CD4-positive, alpha-beta memory T cell (primary cell): ENCODE measurements at regions not wholly inside any gene's neighbourhood (a gene's known extent, or its start where the extent isn't known, plus 50 kb on each side); places are given as distances from the start of the nearest gene placed in this dataset.

Experiments
- CTCF ChIA-PET: fragments of 350-600 bp; sonication (Branson Sonifier 250); formaldehyde crosslinking; loops from one replicate; lab custom pipeline; 2021; ENCODE audit warnings: inconsistent platforms; ENCODE audit not compliant: partially characterized antibody; lab: Charles Lee
- POLR2A ChIA-PET: fragments of 350-600 bp; sonication (Branson Sonifier 250); formaldehyde crosslinking; loops from one replicate; lab custom pipeline; 2021; ENCODE audit not compliant: partially characterized antibody; lab: Charles Lee
- DNase-seq, 5 donors: peaks; one replicate each; pipeline versions ENCODE4 v3.0.0 to v3.0.0-alpha.2; 2020 to 2022; ENCODE audit warnings: mixed read lengths in 1 of 5
- H3K27ac ChIP-seq: one replicate; pipeline ENCODE4 v1.7.0; 2013; ENCODE audit warnings: low read depth, low read length
- H3K27me3 ChIP-seq: 2 replicates; pipeline ENCODE4 v1.7.0; 2013; ENCODE audit warnings: mild to moderate bottlenecking, low read length, moderate library complexity; ENCODE audit not compliant: insufficient read depth
- H3K36me3 ChIP-seq: 2 replicates; pipeline ENCODE4 v1.7.0; 2013; ENCODE audit warnings: mild to moderate bottlenecking, low read length, moderate library complexity; ENCODE audit not compliant: insufficient read depth
- H3K4me1 ChIP-seq: 2 replicates; pipeline ENCODE4 v1.7.0; 2013; ENCODE audit warnings: mild to moderate bottlenecking, low read length, moderate library complexity; ENCODE audit not compliant: insufficient read depth
- H3K4me3 ChIP-seq, 2 donors: one replicate each; pipeline ENCODE4 v1.7.0; 2013; ENCODE audit warnings: low read length in 2 of 2, mild to moderate bottlenecking in 1 of 2
- H3K9me3 ChIP-seq, 2 donors: one replicate each; pipeline ENCODE4 v1.7.0; 2013; ENCODE audit warnings: low read length in 2 of 2, control low read depth in 1 of 2; ENCODE audit not compliant: control insufficient read depth in 1 of 2
- H3K27ac Mint-ChIP-seq, 7 donors: one replicate each; pipeline ENCODE4 v1.8.0; 2020 to 2021; ENCODE audit warnings: mixed read lengths in 7 of 7, mild to moderate bottlenecking in 6 of 7, inconsistent platforms in 3 of 7, moderate library complexity in 3 of 7
- H3K27me3 Mint-ChIP-seq, 2 donors: one replicate each; pipeline ENCODE4 v1.8.0; 2020 to 2021; ENCODE audit warnings: mixed read lengths in 2 of 2
- H3K36me3 Mint-ChIP-seq, 2 donors: one replicate each; pipeline ENCODE4 v1.8.0; 2020 to 2021; ENCODE audit warnings: mixed read lengths in 2 of 2, inconsistent platforms in 1 of 2, mild to moderate bottlenecking in 1 of 2
- H3K4me1 Mint-ChIP-seq, 4 donors: one replicate each; pipeline ENCODE4 v1.8.0; 2020 to 2021; ENCODE audit warnings: mixed read lengths in 4 of 4, mild to moderate bottlenecking in 1 of 4
- H3K4me3 Mint-ChIP-seq, 8 donors: one replicate each; pipeline ENCODE4 v1.8.0; 2020 to 2021; ENCODE audit warnings: mixed read lengths in 8 of 8, mild to moderate bottlenecking in 7 of 8, moderate library complexity in 6 of 8, inconsistent platforms in 3 of 8
- H3K9me3 Mint-ChIP-seq, 8 donors: one replicate each; pipeline ENCODE4 v1.8.0; 2020 to 2021; ENCODE audit warnings: mixed read lengths in 8 of 8, mild to moderate bottlenecking in 5 of 8, inconsistent platforms in 3 of 8, moderate library complexity in 1 of 8
- intact Hi-C: fragments of 100-400 bp; cut with micrococcal nuclease; formaldehyde crosslinking; loops from one replicate; pipeline ENCODE4 v1.15.1; 2023

- intact Hi-C loops: no loop called here
- H3K27ac ChIP-seq: no peak overlapping the region
- CTCF ChIA-PET: no interaction called here
- peaks cover 2 to 4% of the 10 kb centered on the region in 2 donors for H3K27me3 Mint-ChIP-seq
- no peaks in the 10 kb centered on the region for H3K4me1 Mint-ChIP-seq
- no peaks in the 10 kb centered on the region for H3K36me3 ChIP-seq
- H3K36me3 Mint-ChIP-seq: no peaks in the 10 kb centered on the region
- H3K9me3 ChIP-seq: no peaks in the 10 kb centered on the region
- H3K9me3 Mint-ChIP-seq: no peaks in the 10 kb centered on the region
- no peaks in the 10 kb centered on the region for H3K27me3 ChIP-seq
- POLR2A ChIA-PET: no interaction called here
- H3K4me3 Mint-ChIP-seq: no peak overlapping the region
- H3K4me1 ChIP-seq: no peaks in the 10 kb centered on the region
- no peak for DNase-seq
- H3K4me3 ChIP-seq: no peak overlapping the region
- H3K27ac Mint-ChIP-seq: no peak overlapping the region
Measured at GRCh38 chr12:19010726-19011125, 118.8 kb upstream of the PLEKHA5 start.

DNA sequence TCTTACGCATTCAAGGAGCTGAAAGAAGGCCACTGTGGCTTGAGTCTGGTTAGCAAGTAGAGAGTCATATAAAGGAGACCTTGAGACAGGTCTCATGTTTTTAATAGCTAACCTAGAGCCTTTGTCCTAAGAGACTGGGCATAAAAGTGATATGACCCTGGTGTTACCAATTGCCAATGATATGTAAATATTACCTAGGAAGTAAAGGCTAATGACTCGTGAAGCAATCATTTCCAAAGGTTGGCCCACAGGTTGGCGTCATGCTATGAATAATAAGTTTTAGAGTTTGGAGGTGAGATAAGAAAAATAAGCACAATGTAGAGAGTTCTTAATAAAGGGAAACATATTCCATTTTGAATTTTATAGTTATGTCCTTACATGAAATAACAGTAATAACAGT is 116.6 kb upstream of the PLEKHA5 start:
- H3K9me3 ChIP-seq: no peaks in the 10 kb centered on the region
- Mint-ChIP-seq H3K4me3 (no peak overlapping the region), H3K9me3 (peaks cover 0 to 1% (median 0%) of the 10 kb centered on the region in 8 donors), H3K27me3 (peaks cover 0 to 2% of the 10 kb centered on the region in 2 donors), H3K4me1 (no peaks in the 10 kb centered on the region), H3K36me3 (no peaks in the 10 kb centered on the region), H3K27ac (no peak overlapping the region)
- no peak for DNase-seq
- H3K27me3 ChIP-seq: no peaks in the 10 kb centered on the region
- H3K4me1 ChIP-seq: no peaks in the 10 kb centered on the region
- H3K4me3 ChIP-seq: no peak overlapping the region
- ChIA-PET CTCF (no interaction called here), POLR2A (no interaction called here)
- H3K27ac ChIP-seq: no peak overlapping the region
- H3K36me3 ChIP-seq: no peaks in the 10 kb centered on the region
- intact Hi-C loops: no loop called here

DNA sequence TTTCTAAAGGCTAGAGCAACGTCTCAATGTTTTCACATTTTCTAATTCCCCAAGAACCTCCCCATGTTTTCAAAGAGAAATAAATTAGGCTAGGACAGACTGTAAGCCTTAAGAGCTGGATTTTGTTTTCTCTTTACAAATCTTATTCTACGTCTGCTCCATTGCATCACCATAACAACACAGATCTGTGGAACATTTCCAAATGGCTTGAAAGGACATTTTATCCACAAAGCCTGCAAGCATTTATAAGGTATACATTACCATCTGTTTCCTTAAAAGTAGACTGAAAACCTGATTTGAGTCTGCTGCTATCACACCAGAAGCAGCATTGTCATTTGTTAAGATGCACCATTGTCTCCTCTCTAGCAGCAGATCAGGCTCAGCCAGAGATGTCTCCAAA is 115.3 kb upstream of the PLEKHA5 start:
- Mint-ChIP-seq H3K27ac (no peak overlapping the region), H3K4me3 (no peak overlapping the region), H3K27me3 (peaks cover 0 to 3% of the 10 kb centered on the region in 2 donors), H3K4me1 (no peaks in the 10 kb centered on the region), H3K36me3 (no peaks in the 10 kb centered on the region), H3K9me3 (peaks cover 0 to 2% (median 0%) of the 10 kb centered on the region in 8 donors)
- no peaks in the 10 kb centered on the region for H3K9me3 ChIP-seq
- intact Hi-C loops: no loop called here
- H3K36me3 ChIP-seq: no peaks in the 10 kb centered on the region
- H3K27me3 ChIP-seq: no peaks in the 10 kb centered on the region
- DNase-seq: no peak
- CTCF ChIA-PET: no interaction called here
- no peak overlapping the region for H3K4me3 ChIP-seq
- H3K27ac ChIP-seq: no peak overlapping the region
- POLR2A ChIA-PET: no interaction called here
- no peaks in the 10 kb centered on the region for H3K4me1 ChIP-seq

GRCh38 chr12:19015285-19015684 is 114.2 kb upstream of the PLEKHA5 start:
- no peak overlapping the region for H3K27ac Mint-ChIP-seq
- no peak overlapping the region for H3K4me3 ChIP-seq
- ChIA-PET CTCF (no interaction called here), POLR2A (no interaction called here)
- H3K27me3 ChIP-seq: no peaks in the 10 kb centered on the region
- H3K36me3 ChIP-seq: no peaks in the 10 kb centered on the region
- no peaks in the 10 kb centered on the region for H3K4me1 Mint-ChIP-seq
- no peak overlapping the region for H3K27ac ChIP-seq
- no peak overlapping the region for H3K4me3 Mint-ChIP-seq
- H3K4me1 ChIP-seq: no peaks in the 10 kb centered on the region
- H3K9me3 ChIP-seq: no peaks in the 10 kb centered on the region
- intact Hi-C loops: no loop called here
- no peaks in the 10 kb centered on the region for H3K36me3 Mint-ChIP-seq
- H3K9me3 Mint-ChIP-seq: peaks cover 0 to 2% (median 0%) of the 10 kb centered on the region in 8 donors
- H3K27me3 Mint-ChIP-seq: peaks cover 0 to 1% of the 10 kb centered on the region in 2 donors
- no peak for DNase-seq

- H3K4me3 Mint-ChIP-seq: no peak overlapping the region
- ChIA-PET POLR2A (no interaction called here), CTCF (no interaction called here)
- no peaks in the 10 kb centered on the region for H3K4me1 ChIP-seq
- peaks cover 0 to 3% of the 10 kb centered on the region in 2 donors for H3K27me3 Mint-ChIP-seq
- H3K4me1 Mint-ChIP-seq: no peaks in the 10 kb centered on the region
- no peaks in the 10 kb centered on the region for H3K36me3 Mint-ChIP-seq
- peaks cover 0 to 2% (median 0%) of the 10 kb centered on the region in 8 donors for H3K9me3 Mint-ChIP-seq
- H3K4me3 ChIP-seq: no peak overlapping the region
- H3K36me3 ChIP-seq: no peaks in the 10 kb centered on the region
- H3K27ac Mint-ChIP-seq: no peak overlapping the region
- no peak for DNase-seq
- no peaks in the 10 kb centered on the region for H3K27me3 ChIP-seq
- no peaks in the 10 kb centered on the region for H3K9me3 ChIP-seq
- intact Hi-C loops: no loop called here
- H3K27ac ChIP-seq: no peak overlapping the region
Measured at GRCh38 chr12:19018302-19018970, 111.1 kb upstream of the PLEKHA5 start.

GRCh38 chr12:19021240-19021639 is 108.3 kb upstream of the PLEKHA5 start:
- no peaks in the 10 kb centered on the region for H3K36me3 Mint-ChIP-seq

GRCh38 chr12:19021646-19022045 is 107.9 kb upstream of the PLEKHA5 start:
- Histone ChIP-seq H3K4me3 (no peak overlapping the region), H3K4me1 (no peaks in the 10 kb centered on the region), H3K27me3 (no peaks in the 10 kb centered on the region), H3K27ac (no peak overlapping the region), H3K9me3 (no peaks in the 10 kb centered on the region), H3K36me3 (no peaks in the 10 kb centered on the region)
- POLR2A ChIA-PET: no interaction called here
- Mint-ChIP-seq H3K27me3 (peaks cover 0 to 5% of the 10 kb centered on the region in 2 donors), H3K36me3 (no peaks in the 10 kb centered on the region), H3K4me1 (no peaks in the 10 kb centered on the region), H3K9me3 (peaks cover 0 to 2% (median 0%) of the 10 kb centered on the region in 8 donors), H3K4me3 (no peak overlapping the region), H3K27ac (no peak overlapping the region)
- CTCF ChIA-PET: no interaction called here
- intact Hi-C loops: no loop called here
- DNase-seq: no peak

More at GRCh38 chr12:19021240-19021639, 108.3 kb upstream of the PLEKHA5 start:
- Mint-ChIP-seq H3K4me3 (no peak overlapping the region), H3K4me1 (no peaks in the 10 kb centered on the region), H3K9me3 (peaks cover 0 to 2% (median 0%) of the 10 kb centered on the region in 8 donors), H3K27ac (no peak overlapping the region), H3K27me3 (peaks cover 0 to 5% of the 10 kb centered on the region in 2 donors)
- no peaks in the 10 kb centered on the region for H3K9me3 ChIP-seq
- no peaks in the 10 kb centered on the region for H3K36me3 ChIP-seq
- H3K27me3 ChIP-seq: no peaks in the 10 kb centered on the region
- H3K27ac ChIP-seq: no peak overlapping the region
- H3K4me3 ChIP-seq: no peak overlapping the region
- no peak for DNase-seq
- intact Hi-C loops: no loop called here
- CTCF ChIA-PET: no interaction called here
- no peaks in the 10 kb centered on the region for H3K4me1 ChIP-seq
- POLR2A ChIA-PET: no interaction called here
